Activated CD8-positive, alpha-beta T cell treated with anti-CD3 and anti-CD28 coated beads for 36 hours (primary cell): ENCODE measurements at regions not wholly inside any gene's neighbourhood (a gene's known extent, or its start where the extent isn't known, plus 50 kb on each side); places are given as distances from the start of the nearest gene placed in this dataset.

Experiments used
- ATAC-seq: fragments of 200-7000 bp; cut with Tn5 transposase; one replicate; pipeline ENCODE4 v1.10.0; 2021; ENCODE audit warnings: mild to moderate bottlenecking, moderate library complexity
- CTCF ChIA-PET: fragments of 350-600 bp; sonication (Branson Sonifier 250); formaldehyde crosslinking; loops from one replicate; lab custom pipeline; 2021; ENCODE audit warnings: antibody characterized with exemption; lab: Charles Lee
- POLR2A ChIA-PET: fragments of 350-600 bp; sonication (Branson Sonifier 250); formaldehyde crosslinking; loops from one replicate; lab custom pipeline; 2021; ENCODE audit warnings: antibody characterized with exemption; lab: Charles Lee
- DNase-seq: peaks from one replicate; pipeline ENCODE4 v3.0.0-alpha.2; 2020
- H3K27ac Mint-ChIP-seq: one replicate; pipeline ENCODE4 v1.8.0; 2021; ENCODE audit warnings: mild to moderate bottlenecking, mixed read lengths
- H3K27me3 Mint-ChIP-seq: one replicate; pipeline ENCODE4 v1.8.0; 2021; ENCODE audit warnings: mixed read lengths
- H3K36me3 Mint-ChIP-seq: one replicate; pipeline ENCODE4 v1.8.0; 2021; ENCODE audit warnings: low read depth, mixed read lengths
- H3K4me1 Mint-ChIP-seq: one replicate; pipeline ENCODE4 v1.8.0; 2021; ENCODE audit warnings: low read depth, mixed read lengths
- H3K4me3 Mint-ChIP-seq: one replicate; pipeline ENCODE4 v1.8.0; 2021; ENCODE audit warnings: mild to moderate bottlenecking, moderate library complexity, mixed read lengths
- H3K9me3 Mint-ChIP-seq: one replicate; pipeline ENCODE4 v1.8.0; 2021; ENCODE audit warnings: mixed read lengths
- intact Hi-C: fragments of 100-400 bp; cut with micrococcal nuclease; formaldehyde crosslinking; loops from one replicate; pipeline ENCODE4 v1.10.0; 2022
- TF ChIP-seq, protein P1 (sequence below): fragments of 200-600 bp; IDR thresholded peaks from one replicate; pipeline ENCODE4 v1.8.0; 2022; ENCODE audit warnings: antibody characterized with exemption, mild to moderate bottlenecking

DNA sequence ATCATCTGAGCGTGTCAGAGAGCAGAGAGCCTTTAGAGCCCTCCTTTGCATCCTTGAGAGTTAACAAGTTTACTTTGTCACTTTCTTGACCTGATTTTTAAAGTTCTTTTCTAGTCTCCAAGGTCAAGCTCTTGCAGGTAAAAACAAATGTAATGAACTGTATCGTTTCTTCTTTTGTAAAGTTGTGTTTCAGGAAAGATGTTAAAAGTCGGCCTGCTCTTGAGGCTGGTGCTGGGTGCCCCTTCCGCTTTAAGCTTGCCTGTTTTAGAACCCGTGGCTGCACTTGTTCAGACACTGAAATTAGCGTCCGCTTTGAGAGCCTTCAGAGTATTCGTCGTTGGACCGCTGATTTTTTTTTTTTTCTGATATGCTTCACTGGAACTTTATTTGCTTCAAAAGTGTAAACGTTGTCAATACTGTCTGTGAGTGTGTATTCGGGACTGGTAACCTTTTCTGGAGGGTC is 52.6 kb upstream of the ULK4 start:
- CTCF ChIA-PET, result interaction anchor here (1.3 to 2.2 kb wide), 3 partner anchors 52 to 85 kb away, joined by 3 to 16 read pairs (median 5); partner anchors contain the start of gene ULK4
- TF ChIP-seq, protein P1, sequence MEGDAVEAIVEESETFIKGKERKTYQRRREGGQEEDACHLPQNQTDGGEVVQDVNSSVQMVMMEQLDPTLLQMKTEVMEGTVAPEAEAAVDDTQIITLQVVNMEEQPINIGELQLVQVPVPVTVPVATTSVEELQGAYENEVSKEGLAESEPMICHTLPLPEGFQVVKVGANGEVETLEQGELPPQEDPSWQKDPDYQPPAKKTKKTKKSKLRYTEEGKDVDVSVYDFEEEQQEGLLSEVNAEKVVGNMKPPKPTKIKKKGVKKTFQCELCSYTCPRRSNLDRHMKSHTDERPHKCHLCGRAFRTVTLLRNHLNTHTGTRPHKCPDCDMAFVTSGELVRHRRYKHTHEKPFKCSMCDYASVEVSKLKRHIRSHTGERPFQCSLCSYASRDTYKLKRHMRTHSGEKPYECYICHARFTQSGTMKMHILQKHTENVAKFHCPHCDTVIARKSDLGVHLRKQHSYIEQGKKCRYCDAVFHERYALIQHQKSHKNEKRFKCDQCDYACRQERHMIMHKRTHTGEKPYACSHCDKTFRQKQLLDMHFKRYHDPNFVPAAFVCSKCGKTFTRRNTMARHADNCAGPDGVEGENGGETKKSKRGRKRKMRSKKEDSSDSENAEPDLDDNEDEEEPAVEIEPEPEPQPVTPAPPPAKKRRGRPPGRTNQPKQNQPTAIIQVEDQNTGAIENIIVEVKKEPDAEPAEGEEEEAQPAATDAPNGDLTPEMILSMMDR, result no peak
- H3K4me3 Mint-ChIP-seq, result peak overlapping the region; percentile 90
- peak; percentile 34 for DNase-seq
- H3K36me3 Mint-ChIP-seq, result peaks cover 3% of the 10 kb centered on the region
- no peaks in the 10 kb centered on the region for H3K27me3 Mint-ChIP-seq
- H3K4me1 Mint-ChIP-seq, result peaks cover 41% of the 10 kb centered on the region
- no peak for ATAC-seq
- intact Hi-C loops, result loop anchor here (5.0 kb wide), 2 partner anchors 52 to 78 kb away; partner anchors contain the start of genes TRAK1 and ULK4
- POLR2A ChIA-PET, result interaction anchor here (0.6 to 1.3 kb wide), 12 partner anchors 9 to 1649 kb away, joined by 3 to 6 read pairs (median 4); partner anchors contain the start of genes CTNNB1 and ULK4
- no peaks in the 10 kb centered on the region for H3K9me3 Mint-ChIP-seq
- peak overlapping the region; percentile 72 for H3K27ac Mint-ChIP-seq

DNA sequence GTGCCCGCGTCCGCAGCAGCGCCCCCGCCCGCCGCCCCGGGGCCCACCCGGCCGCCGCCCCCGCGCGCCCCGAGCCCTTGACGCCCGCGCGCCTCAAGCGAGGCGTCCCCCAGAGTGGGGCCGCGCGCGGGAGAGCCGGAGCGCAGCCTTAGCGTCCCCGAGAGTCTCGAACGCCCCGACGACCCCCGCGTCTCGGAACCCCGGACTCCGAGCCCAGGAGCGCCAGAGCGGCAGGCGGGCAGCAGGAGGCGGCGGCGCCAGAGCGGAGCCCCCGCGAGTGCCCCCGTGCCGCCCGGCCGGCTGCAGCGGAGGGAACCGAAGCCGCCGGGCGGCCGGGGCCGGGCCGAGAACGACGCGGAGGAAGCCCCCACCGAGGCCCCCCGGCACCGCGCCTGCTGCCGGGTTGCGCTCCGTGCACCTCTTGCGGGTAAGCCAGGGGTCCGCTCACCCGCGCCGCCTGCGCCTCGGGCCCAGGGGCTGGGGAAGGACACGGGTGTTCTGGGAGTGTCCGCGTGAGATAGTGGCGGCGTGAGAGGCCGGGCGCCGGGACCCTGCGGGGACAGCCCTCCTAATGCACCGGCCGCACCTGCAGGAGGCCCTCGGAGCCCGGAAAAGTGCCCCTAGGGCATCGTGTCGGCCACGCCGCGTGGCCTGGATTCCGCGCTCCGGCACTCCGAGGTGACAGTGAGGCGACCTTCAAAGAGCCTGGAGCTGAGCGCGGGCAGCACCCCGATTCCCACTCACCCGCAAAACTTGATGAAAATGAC is 52.0 kb upstream of the ULK4 start:
- POLR2A ChIA-PET, result interaction anchor here (0.7 to 1.9 kb wide), 10 partner anchors 7 to 1648 kb away, joined by 3 to 7 read pairs (median 4); partner anchors contain the start of gene CTNNB1
- peak; percentile 8 for ATAC-seq
- Mint-ChIP-seq H3K36me3 (peaks cover 3% of the 10 kb centered on the region), H3K27ac (peak overlapping the region; percentile 72), H3K4me3 (peak overlapping the region; percentile 90), H3K9me3 (no peaks in the 10 kb centered on the region), H3K4me1 (peaks cover 41% of the 10 kb centered on the region), H3K27me3 (no peaks in the 10 kb centered on the region)
- intact Hi-C loops, result loop anchor here (5.0 kb wide), 2 partner anchors 52 to 78 kb away; partner anchors contain the start of genes TRAK1 and ULK4
- CTCF ChIA-PET, result interaction anchor here (1.3 to 2.2 kb wide), 4 partner anchors 52 to 86 kb away, joined by 3 to 16 read pairs (median 9); partner anchors contain the start of gene ULK4
- DNase-seq, result peak; percentile 48
- TF ChIP-seq, protein P1, result no peak

DNA sequence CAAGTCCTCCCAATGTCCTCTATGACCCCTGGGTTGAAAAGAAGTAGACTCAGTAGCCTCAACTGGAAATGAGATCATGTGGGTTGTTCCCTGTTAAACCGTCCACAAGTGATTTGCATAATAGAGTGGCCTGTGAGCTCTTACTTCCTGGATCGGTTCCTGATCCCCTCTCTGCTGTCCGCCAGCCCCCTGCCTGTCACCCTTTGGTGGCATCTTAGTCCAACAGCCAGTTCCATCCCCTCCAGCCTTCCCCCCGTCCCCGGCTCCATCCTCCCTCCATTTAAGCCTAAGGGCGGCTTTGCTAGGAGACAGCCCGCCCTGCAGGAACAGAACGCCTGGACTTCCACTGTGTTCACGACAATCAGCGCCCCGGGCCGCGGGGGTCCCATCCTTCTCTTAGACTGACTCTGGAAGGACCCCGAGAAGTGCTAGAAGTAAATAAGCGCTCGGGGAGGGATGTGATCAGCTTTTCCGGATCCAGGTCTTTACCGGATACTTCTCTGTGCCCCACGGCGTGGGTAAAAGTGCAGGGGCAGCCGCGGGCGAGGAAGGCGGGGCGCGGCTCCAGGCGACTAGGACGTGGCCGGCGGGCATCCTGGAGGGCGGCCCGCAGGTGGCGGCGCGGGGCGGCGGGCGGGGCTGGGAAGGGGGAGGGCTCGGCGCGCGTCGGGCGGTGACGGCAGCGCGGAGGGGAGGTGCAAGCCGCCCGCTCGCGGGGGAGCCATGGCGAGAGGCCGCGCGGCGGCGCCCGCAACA is 51.2 kb upstream of the ULK4 start:
- intact Hi-C loops, result loop anchor here (5.0 kb wide), 2 partner anchors 51 to 79 kb away; partner anchors contain the start of genes TRAK1 and ULK4
- ATAC-seq (peak; percentile 75), DNase-seq (peak; percentile 75)
- ChIA-PET CTCF (interaction anchor here (1.5 to 2.2 kb wide), 2 partner anchors 83 to 87 kb away, joined by 3 to 13 read pairs; no protein-coding TSS in a partner anchor), POLR2A (interaction anchor here (1.2 to 1.9 kb wide), 4 partner anchors 8 to 81 kb away, joined by 3 to 7 read pairs (median 4); no protein-coding TSS in a partner anchor)
- H3K4me3 Mint-ChIP-seq, result peak overlapping the region; percentile 80
- H3K4me1 Mint-ChIP-seq, result peaks cover 38% of the 10 kb centered on the region
- H3K36me3 Mint-ChIP-seq, result peaks cover 3% of the 10 kb centered on the region
- H3K27me3 Mint-ChIP-seq, result no peaks in the 10 kb centered on the region
- TF ChIP-seq, protein P1, result no peak
- no peaks in the 10 kb centered on the region for H3K9me3 Mint-ChIP-seq
- H3K27ac Mint-ChIP-seq, result peak overlapping the region; percentile 93

DNA sequence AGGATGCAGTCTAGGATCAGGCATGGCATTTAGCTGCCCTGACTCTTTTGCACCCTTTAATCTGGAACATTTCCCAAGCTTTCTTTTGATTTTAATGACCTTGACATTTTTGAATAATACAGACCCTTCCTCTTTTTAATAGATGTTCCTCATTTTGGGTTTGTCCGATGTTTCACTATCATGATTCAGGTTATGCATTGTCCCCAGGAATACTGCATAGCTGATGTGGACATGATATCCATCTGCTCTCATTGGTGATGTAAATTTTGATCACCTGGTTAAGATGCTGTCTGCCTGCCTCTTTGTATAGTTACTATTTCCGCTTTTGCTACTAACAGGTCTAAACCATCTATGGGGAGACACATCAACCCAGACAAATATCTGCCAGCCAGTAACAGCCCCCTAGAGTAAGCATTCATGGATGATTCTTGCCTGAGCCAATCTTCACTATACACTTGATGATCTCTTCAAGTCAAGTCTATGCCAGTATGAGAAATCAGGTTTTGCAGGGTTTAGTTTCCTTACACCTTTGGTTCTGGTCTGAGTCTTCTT is 50.6 kb upstream of the ULK4 start:
- TF ChIP-seq, protein P1, result no peak
- POLR2A ChIA-PET, result interaction anchor here (0.7 to 1.9 kb wide), 6 partner anchors 9 to 82 kb away, joined by 3 to 7 read pairs (median 4); no protein-coding TSS in a partner anchor
- CTCF ChIA-PET, result interaction anchor here (1.5 to 2.2 kb wide), 2 partner anchors 84 to 87 kb away, joined by 3 to 13 read pairs; no protein-coding TSS in a partner anchor
- intact Hi-C loops, result loop anchor here (5.0 kb wide), 2 partner anchors 50 to 80 kb away; partner anchors contain the start of genes TRAK1 and ULK4
- ATAC-seq (no peak), DNase-seq (peak; percentile 11)
- peak overlapping the region; percentile 80 for H3K4me3 Mint-ChIP-seq
- peaks cover 3% of the 10 kb centered on the region for H3K36me3 Mint-ChIP-seq
- H3K27ac Mint-ChIP-seq, result peak overlapping the region; percentile 93
- H3K9me3 Mint-ChIP-seq, result no peaks in the 10 kb centered on the region
- H3K27me3 Mint-ChIP-seq, result no peaks in the 10 kb centered on the region
- H3K4me1 Mint-ChIP-seq, result peaks cover 38% of the 10 kb centered on the region
